ENCODE measurements at regions not wholly inside any gene's neighbourhood (a gene's known extent, or its start where the extent isn't known, plus 50 kb on each side); places are given as distances from the start of the nearest gene placed in this dataset.
A peak's percentile ranks its signal among the peaks of the same experiment; 100 is the strongest.

- H3K9me3 ChIP-seq (ENCODE audit: insufficient read depth, low read depth, low read length) = no peaks in the 10 kb centered on the region
- no peak overlapping the region for H3K9ac ChIP-seq (ENCODE audit: low read depth, low read length, poor library complexity, severe bottlenecking)
- TF ChIP-seq EZH2phosphoT487 (IDR thresholded peaks at IDR 0.05; ENCODE audit: borderline replicate concordance) = no peak
- TF ChIP-seq CTCF (conservative IDR thresholded peaks at IDR 0.05; ENCODE audit: low read length) = no peak
- H3K4me3 ChIP-seq (ENCODE audit: low read length, poor library complexity, severe bottlenecking) = no peak overlapping the region
- H3K9me2 ChIP-seq (replicated peaks; ENCODE audit: low read depth, low read length) = no peaks in the 10 kb centered on the region
- H3K4me2 ChIP-seq (ENCODE audit: low read depth, low read length, poor library complexity, severe bottlenecking) = no peak overlapping the region
- H2AFZ ChIP-seq (ENCODE audit: low read length) = no peak overlapping the region
- no peaks in the 10 kb centered on the region for H4K20me1 ChIP-seq (ENCODE audit: insufficient read depth, low read length, poor library complexity, severe bottlenecking)
- H3K36me3 ChIP-seq (ENCODE audit: insufficient read depth, low read length) = no peaks in the 10 kb centered on the region
- no peaks in the 10 kb centered on the region for H3F3A ChIP-seq (ENCODE audit: low read depth)
- no peaks in the 10 kb centered on the region for H3K4me1 ChIP-seq (ENCODE audit: insufficient read depth, low read length, poor library complexity, severe bottlenecking)
- H3K79me2 ChIP-seq (ENCODE audit: insufficient read depth, low read length) = no peaks in the 10 kb centered on the region
- no peaks in the 10 kb centered on the region for H3K27me3 ChIP-seq (ENCODE audit: insufficient read depth, low read length, poor library complexity, severe bottlenecking)
These were observed 568.6 kb downstream of the HAO1 start for GRCh38 chr20:7371518-7372163.

GRCh38 chr20:7375905-7376304 lies 564.4 kb downstream of the HAO1 start:
- H3K9ac ChIP-seq (ENCODE audit: low read depth, low read length, poor library complexity, severe bottlenecking) = no peak overlapping the region
- no peaks in the 10 kb centered on the region for H3K79me2 ChIP-seq (ENCODE audit: insufficient read depth, low read length)
- no peak overlapping the region for H3K4me3 ChIP-seq (ENCODE audit: low read length, poor library complexity, severe bottlenecking)
- no peaks in the 10 kb centered on the region for H4K20me1 ChIP-seq (ENCODE audit: insufficient read depth, low read length, poor library complexity, severe bottlenecking)
- H3K4me1 ChIP-seq (ENCODE audit: insufficient read depth, low read length, poor library complexity, severe bottlenecking) = no peaks in the 10 kb centered on the region
- no peak overlapping the region for H3K4me2 ChIP-seq (ENCODE audit: low read depth, low read length, poor library complexity, severe bottlenecking)
- no peak for TF ChIP-seq EZH2phosphoT487 (IDR thresholded peaks at IDR 0.05; ENCODE audit: borderline replicate concordance)
- peak; percentile 51 for TF ChIP-seq CTCF (conservative IDR thresholded peaks at IDR 0.05; ENCODE audit: low read length)
- H3K9me3 ChIP-seq (ENCODE audit: insufficient read depth, low read depth, low read length) = no peaks in the 10 kb centered on the region
- no peaks in the 10 kb centered on the region for H3K9me2 ChIP-seq (replicated peaks; ENCODE audit: low read depth, low read length)
- no peaks in the 10 kb centered on the region for H3F3A ChIP-seq (ENCODE audit: low read depth)
- no peaks in the 10 kb centered on the region for H3K27me3 ChIP-seq (ENCODE audit: insufficient read depth, low read length, poor library complexity, severe bottlenecking)
- H2AFZ ChIP-seq (ENCODE audit: low read length) = no peak overlapping the region
- H3K36me3 ChIP-seq (ENCODE audit: insufficient read depth, low read length) = no peaks in the 10 kb centered on the region

- Histone ChIP-seq H3K9me2 (replicated peaks; ENCODE audit: low read depth, low read length) (no peaks in the 10 kb centered on the region), H3K9ac (ENCODE audit: low read depth, low read length, poor library complexity, severe bottlenecking) (no peak overlapping the region), H3K9me3 (ENCODE audit: insufficient read depth, low read depth, low read length) (no peaks in the 10 kb centered on the region), H3K36me3 (ENCODE audit: insufficient read depth, low read length) (no peaks in the 10 kb centered on the region), H3K4me3 (ENCODE audit: low read length, poor library complexity, severe bottlenecking) (no peak overlapping the region), H3F3A (ENCODE audit: low read depth) (no peaks in the 10 kb centered on the region), H2AFZ (ENCODE audit: low read length) (no peak overlapping the region), H3K4me2 (ENCODE audit: low read depth, low read length, poor library complexity, severe bottlenecking) (no peak overlapping the region), H3K4me1 (ENCODE audit: insufficient read depth, low read length, poor library complexity, severe bottlenecking) (no peaks in the 10 kb centered on the region), H3K27me3 (ENCODE audit: insufficient read depth, low read length, poor library complexity, severe bottlenecking) (no peaks in the 10 kb centered on the region), H4K20me1 (ENCODE audit: insufficient read depth, low read length, poor library complexity, severe bottlenecking) (no peaks in the 10 kb centered on the region), H3K79me2 (ENCODE audit: insufficient read depth, low read length) (no peaks in the 10 kb centered on the region)
- TF ChIP-seq EZH2phosphoT487 (IDR thresholded peaks at IDR 0.05; ENCODE audit: borderline replicate concordance) = no peak
- no peak for TF ChIP-seq CTCF (conservative IDR thresholded peaks at IDR 0.05; ENCODE audit: low read length)
These were observed 561.2 kb downstream of the HAO1 start for GRCh38 chr20:7378864-7379605.
